ENCODE measurements at regions not wholly inside any gene's neighbourhood (a gene's known extent, or its start where the extent isn't known, plus 50 kb on each side); places are given as distances from the start of the nearest gene placed in this dataset.

DNA sequence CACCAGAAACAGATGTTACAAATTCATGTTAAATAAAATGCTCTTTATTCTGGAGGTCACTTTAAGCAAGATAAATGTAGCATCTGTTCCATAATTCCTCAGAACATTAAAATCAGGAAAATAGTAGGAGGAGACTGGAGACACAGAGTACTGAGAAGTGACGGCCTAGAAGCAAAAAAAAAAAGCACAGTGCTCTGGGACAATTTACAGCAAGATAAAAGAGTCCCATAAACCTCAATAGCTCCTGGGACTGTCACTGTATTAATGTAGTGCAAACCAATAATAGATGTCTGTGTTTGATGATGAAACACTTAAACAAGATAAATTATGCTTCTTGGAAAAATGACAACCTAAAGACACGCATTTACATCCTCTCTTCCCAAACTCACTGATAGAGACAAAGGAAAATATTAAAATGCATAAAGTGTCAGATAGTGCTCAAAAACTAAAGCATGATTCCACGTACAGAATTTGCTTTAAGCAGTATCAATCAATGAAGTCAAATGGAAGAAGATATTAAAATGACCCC is 338.8 kb upstream of the REG3G start:
- CTCF ChIA-PET: no interaction called here
- POLR2A ChIA-PET (ENCODE audit: low non-redundant PET): no interaction called here
- TF ChIP-seq, protein P1, sequence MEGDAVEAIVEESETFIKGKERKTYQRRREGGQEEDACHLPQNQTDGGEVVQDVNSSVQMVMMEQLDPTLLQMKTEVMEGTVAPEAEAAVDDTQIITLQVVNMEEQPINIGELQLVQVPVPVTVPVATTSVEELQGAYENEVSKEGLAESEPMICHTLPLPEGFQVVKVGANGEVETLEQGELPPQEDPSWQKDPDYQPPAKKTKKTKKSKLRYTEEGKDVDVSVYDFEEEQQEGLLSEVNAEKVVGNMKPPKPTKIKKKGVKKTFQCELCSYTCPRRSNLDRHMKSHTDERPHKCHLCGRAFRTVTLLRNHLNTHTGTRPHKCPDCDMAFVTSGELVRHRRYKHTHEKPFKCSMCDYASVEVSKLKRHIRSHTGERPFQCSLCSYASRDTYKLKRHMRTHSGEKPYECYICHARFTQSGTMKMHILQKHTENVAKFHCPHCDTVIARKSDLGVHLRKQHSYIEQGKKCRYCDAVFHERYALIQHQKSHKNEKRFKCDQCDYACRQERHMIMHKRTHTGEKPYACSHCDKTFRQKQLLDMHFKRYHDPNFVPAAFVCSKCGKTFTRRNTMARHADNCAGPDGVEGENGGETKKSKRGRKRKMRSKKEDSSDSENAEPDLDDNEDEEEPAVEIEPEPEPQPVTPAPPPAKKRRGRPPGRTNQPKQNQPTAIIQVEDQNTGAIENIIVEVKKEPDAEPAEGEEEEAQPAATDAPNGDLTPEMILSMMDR (conservative IDR thresholded peaks at IDR 0.05; ENCODE audit: low read depth): no peak
- H3K27ac ChIP-seq: no peak overlapping the region
- DNase-seq (ENCODE audit: low spot score): no peak

DNA sequence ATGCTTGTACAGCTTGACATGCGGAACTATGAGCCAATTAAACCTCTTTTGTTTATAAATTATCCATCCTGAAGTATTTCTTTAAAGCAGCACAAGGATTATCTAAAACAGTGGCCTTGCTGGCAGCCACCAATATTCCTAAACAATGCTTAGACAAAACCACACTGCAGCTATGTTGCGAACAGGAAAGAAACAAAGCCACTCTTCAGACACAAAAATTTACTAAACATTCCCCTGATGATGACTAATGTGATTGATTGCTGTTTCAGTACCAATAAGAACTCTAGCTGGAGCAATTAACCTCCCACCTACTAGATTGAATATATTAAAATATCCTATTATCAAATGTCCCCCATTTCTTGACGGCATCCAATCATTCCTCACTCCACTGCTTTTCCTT is 325.8 kb upstream of the REG3G start:
- TF ChIP-seq, protein P1 (conservative IDR thresholded peaks at IDR 0.05; ENCODE audit: low read depth): no peak
- CTCF ChIA-PET: no interaction called here
- no peak overlapping the region for H3K27ac ChIP-seq

DNA sequence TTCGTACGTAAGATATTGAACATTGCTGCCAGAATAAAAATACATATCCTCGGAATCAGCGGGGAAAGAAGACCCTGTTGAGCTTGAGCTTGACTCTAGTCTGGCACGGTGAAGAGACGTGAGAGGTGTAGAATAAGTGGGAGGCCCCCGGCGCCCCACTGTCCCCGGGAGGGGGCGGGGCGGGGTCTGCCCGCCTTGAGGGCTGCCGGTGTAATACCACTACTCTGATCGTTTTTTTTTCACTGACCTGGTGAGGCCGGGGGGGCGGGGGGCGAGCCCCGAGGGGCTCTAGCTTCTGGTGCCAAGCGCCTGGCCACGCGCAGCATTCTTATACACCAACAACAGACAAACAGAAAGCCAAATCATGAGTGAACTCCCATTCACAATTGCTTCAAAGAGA is 324.0 kb upstream of the REG3G start:
- ChIA-PET CTCF (no interaction called here), POLR2A (ENCODE audit: low non-redundant PET) (no interaction called here)
- TF ChIP-seq, protein P1 (conservative IDR thresholded peaks at IDR 0.05; ENCODE audit: low read depth): no peak
- no peak for DNase-seq (ENCODE audit: low spot score)
- no peak overlapping the region for H3K27ac ChIP-seq

More for the DNA sequence above, 325.8 kb upstream of the REG3G start:
- no peak for DNase-seq (ENCODE audit: low spot score)
- POLR2A ChIA-PET (ENCODE audit: low non-redundant PET): no interaction called here

DNA sequence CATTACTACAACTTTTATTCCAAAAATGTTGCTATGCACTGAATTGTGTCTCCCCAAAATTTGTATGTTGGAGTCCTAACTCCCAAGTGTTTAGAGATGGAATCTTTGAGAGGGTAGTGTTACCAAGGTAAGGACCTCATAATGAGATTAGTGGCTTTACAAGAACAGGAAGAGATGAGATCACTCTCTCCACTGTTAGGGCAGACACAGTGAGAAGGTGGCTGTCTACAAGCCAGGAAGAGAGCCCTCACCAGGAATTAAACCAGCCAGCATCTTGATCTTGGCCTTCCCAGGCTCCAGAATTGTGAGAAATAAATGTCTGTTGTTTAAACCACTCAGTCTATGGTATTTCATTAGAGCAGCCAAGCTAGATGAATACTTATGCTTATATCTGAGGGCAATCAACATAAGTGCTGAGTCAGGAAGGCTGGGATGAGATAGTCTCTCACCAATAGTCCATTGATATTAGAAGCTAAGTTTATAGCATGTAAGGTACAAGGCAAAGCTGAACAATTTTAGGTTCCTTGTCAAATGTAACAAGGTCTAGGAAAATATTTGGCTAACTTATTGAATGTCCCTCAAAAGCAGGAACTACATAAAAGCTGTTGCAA is 317.6 kb upstream of the REG3G start:
- no peak overlapping the region for H3K27ac ChIP-seq
- CTCF ChIA-PET: interaction anchor here (0.5 kb wide), 1 partner anchor 164 kb away, joined by 3 read pairs; no protein-coding TSS in a partner anchor
- DNase-seq (ENCODE audit: low spot score): no peak
- POLR2A ChIA-PET (ENCODE audit: low non-redundant PET): no interaction called here
- TF ChIP-seq, protein P1 (conservative IDR thresholded peaks at IDR 0.05; ENCODE audit: low read depth): no peak

DNA sequence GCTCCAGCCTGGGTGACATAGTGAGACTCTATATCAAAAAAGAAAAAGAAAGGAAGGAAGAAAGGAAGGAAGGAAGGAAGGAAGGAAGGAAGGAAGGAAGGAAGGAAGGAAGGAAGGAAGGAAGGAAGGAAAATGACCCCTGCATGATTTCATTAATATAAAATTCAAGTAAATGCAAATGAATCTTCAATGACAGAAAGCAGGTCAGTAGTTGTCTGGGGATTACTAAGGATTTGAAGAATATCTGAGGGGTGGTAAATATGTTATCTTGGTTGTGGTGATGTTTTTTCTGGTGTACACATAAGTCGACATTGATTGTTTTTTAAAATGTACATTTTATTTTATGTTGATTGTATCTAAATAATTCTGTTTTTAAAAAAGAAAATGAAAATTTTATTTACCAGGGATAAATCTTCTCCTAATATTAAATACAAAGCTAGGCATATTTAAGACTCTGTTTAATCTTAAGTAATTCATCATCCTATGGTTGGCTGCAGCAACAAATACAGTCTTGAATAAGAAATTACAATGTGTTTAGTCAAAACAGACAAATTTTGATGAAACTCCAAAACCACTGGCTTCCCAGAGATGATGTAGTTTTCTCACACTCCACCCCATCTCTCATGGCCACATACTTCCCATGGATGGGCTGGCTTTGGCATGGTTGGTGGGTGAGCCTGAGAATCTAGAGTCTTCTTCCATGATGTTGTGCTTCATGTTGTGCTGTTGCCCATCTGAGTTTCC is 314.7 kb upstream of the REG3G start:
- ChIA-PET POLR2A (ENCODE audit: low non-redundant PET) (no interaction called here), CTCF (no interaction called here)
- TF ChIP-seq, protein P1 (conservative IDR thresholded peaks at IDR 0.05; ENCODE audit: low read depth): no peak
- no peak overlapping the region for H3K27ac ChIP-seq
- no peak for DNase-seq (ENCODE audit: low spot score)

DNA sequence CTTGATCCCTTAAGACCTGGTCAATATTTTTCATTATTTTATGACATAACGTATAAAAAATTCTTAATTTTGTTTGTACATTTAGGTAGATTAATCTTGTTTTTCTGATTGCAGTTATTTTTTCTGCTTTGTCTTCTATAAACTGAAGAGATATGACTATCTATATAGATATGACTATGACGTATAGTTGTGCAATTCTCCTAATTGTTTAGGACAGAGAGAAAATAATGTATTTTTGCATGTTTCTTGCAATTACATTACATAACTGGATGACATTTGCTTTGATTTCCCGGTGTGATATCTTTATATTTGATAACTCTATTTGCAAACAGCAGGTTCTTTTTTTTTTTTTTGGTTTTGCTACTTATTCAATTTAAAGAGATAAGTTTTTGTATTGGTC is 310.2 kb upstream of the REG3G start:
- TF ChIP-seq, protein P1 (conservative IDR thresholded peaks at IDR 0.05; ENCODE audit: low read depth): no peak
- ChIA-PET CTCF (no interaction called here), POLR2A (ENCODE audit: low non-redundant PET) (no interaction called here)
- no peak for DNase-seq (ENCODE audit: low spot score)
- H3K27ac ChIP-seq: no peak overlapping the region

All from RWPE1 (cell line).